NCI-H2227 (cell line): ENCODE measurements at regions not wholly inside any gene's neighbourhood (a gene's known extent, or its start where the extent isn't known, plus 50 kb on each side); places are given as distances from the start of the nearest gene placed in this dataset.

ENCODE experiments used
- DNase-seq: peaks from one replicate; lab custom pipeline; 2025; ENCODE audit not compliant: unreplicated experiment; lab: John Stamatoyannopoulos, UW

DNA sequence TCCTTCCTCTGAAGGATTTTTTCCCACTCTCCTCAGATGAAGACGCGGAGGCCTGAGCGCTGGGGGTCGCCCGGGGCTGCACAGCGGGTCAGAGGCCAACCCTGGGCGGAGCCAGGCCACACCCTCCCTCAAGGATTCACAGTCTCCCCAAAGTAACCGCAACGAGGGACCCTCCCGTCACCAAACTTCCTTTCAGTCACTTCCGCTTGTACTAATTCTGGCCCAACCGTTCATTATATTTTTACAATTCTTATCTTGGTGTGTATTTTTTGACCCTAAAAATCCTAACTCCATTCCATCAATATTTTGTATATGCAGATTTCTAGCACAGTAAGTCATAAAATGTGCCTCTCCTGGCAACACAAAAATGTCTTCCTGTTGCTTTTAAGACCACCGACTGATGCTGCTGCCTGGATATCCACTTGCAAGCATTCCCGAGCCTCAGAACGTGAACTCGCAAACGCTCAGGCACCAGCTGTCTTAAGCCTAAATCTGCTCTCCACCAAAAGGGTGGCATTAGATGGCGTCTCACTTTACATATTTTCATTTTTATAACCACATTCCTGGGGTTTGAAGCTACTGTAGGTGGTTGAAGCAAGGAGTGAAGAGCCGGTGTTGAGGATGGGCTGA, 128.0 kb downstream of the DLL1 start:
- DNase-seq, result no peak

GRCh38 chr6:170162011-170162774, 128.7 kb downstream of the DLL1 start:
- DNase-seq, result no peak

DNA sequence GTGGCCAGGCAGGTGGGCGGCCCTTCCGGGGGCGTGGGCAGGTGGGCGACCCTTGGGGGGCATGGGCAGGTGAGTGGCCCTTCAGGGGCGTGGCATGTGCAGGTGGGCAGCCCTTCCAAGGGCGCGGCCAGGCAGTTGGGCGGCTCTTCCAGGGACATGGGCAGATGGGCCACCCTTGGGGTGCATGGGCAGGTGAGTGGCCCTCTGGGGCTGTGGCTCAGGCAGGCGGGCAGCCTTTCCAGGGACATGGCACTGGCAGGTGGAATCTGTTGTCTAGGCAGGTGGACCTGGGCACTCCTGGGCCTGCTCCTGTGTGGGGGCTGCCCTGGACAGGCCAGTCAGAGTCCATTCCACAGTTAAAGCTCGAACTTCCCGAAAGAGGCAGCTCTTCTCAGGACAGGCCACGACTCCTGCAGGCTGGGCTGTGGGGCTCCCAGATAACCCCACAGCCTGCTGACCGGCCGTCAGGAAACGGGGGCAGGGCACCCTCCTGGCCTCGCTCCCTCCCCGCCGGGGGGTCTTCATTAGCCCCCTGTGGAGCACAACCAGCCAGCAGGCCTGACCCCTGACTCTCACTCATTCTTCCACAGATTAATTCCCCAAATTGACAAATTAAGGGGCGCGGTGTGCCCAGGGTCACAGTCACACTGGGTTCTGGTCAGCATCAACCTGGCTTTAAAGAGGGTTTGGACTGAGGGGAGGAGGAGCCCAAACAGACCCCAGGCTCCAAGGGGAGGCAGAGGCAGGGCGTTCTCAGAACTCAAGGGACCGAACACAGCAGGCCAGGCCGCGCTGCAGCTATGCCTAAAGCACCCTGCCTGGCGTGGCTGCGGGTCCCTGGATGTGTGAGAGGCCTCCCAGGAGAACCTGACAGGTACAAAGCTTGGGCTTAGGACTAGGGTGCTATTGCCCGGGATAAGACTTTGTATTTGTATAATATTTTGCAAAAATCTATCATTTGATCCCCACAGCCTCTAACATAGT, 130.0 kb downstream of the DLL1 start:
- DNase-seq, result no peak

DNA sequence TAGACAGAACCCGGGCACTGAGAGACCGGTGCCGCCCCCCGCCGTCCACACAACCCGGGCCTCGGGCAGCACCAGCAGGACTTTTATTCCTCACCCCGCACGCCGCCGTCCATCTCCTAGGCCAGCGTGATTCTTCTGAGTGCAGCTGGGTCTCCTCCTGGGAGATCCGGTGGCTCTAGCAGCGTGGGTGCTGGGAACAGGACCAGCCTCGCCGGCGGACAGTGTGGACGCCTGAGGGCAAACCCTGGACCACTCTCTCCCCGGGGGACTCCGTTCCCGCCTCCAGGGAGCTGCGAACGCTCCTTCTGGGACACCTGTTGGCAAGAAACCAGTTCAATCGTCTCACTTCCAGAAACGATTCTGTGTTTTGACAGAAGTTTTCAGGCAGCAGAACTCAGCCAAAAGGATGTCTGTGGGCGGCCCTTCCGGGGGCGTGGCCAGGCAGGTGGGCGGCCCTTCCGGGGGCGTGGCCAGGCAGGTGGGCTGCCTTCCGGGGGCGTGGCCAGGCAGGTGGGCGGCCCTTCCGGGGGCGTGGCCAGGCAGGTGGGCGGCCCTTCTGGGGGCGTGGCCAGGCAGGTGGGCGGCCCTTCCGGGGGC, 130.7 kb downstream of the DLL1 start:
- no peak for DNase-seq

GRCh38 chr6:170159022-170159965, 131.6 kb downstream of the DLL1 start:
- DNase-seq, result no peak

GRCh38 chr6:170158296-170159021, 132.4 kb downstream of the DLL1 start:
- no peak for DNase-seq

DNA sequence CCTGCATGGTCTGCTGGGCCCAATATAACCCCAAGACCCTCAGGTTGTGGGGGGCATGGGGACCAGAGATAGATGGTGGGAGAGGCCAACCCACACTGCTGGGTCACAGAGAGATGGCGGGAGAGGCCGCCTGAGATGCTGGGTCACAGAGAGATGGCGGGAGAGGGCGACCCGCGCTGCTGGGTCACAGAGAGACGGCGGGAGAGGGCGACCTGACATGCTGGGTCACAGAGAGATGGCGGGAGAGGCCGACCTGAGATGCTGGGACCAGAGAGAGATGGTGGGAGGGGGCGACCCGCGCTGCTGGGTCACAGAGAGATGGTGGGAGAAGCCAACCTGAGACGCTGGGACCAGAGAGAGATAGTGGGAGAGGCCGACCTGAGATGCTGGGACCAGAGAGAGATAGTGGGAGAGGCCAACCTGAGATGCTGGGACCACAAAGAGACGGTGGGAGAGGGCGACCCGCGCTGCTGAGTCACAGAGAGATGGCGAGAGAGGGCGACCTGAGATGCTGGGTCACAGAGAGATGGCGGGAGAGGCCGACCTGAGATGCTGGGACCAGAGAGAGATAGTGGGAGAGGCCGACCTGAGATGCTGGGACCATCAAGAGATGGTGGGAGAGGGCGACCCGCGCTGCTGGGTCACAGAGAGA, 133.2 kb downstream of the DLL1 start:
- no peak for DNase-seq

GRCh38 chr6:170156448-170157375, 134.2 kb downstream of the DLL1 start:
- no peak for DNase-seq

DNA sequence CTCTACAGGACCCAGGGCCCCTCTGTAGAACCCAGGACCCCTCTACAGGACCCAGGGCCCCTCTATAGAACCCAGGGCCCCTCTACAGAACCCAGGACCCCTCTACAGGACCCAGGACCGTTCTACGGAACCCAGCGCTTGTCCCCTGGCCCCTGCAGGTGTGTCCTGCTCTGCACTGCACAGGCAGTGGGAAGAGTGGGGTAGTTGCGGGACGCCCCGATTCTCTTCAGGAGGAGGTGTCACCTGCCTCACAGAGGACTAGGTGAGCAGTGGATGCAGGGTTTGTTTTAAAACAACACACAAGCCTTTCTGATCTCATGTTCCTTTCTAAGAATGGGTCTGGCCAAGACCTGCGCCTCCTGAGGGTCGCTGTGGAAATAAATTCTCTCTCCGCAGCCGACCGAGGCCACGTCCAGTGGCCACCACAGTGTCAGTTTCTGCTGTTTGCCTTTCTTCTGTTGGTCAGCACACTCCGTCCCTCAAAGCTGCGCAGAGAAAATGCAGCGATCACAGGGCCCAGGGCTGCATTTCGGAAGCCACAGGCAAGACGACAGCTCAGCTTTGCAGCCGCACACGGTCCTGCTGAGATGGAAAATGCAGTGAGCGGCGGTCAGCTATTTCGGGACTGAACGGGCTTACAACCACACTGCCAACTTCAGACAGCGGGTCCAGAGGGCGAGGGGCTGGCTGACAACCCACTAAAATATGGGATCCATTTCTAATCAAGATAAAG, 135.2 kb downstream of the DLL1 start:
- no peak for DNase-seq

- no peak for DNase-seq
These were observed 137.2 kb downstream of the DLL1 start for GRCh38 chr6:170153436-170154319.

GRCh38 chr6:170152989-170153388, 137.9 kb downstream of the DLL1 start:
- peak; percentile 40 for DNase-seq

- no peak for DNase-seq
These were observed 138.6 kb downstream of the DLL1 start for GRCh38 chr6:170152124-170152926.

GRCh38 chr6:170151804-170152123, 139.1 kb downstream of the DLL1 start:
- DNase-seq, result no peak

DNA sequence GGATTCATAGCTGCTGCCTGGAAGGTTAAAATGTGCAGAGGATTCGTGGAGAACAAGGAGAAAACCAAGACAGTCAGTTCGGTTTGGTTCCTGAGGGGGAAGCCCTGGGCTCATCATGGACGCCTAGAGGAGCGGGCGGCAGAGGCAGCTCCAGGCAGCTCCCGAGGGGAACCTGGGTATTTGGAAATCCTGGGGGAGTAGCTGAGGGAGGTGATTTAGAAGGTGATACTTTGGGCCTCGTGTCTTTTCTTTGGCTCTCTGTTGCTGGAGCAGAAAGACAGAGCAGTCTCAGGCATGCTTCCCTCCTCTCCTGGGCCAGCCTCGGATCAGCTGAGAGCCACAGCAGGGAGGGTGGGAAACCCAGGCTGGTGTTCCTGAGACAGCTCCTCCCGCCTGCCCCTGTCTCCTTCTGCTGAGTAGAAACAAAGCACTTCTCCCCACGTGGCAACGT, 139.5 kb downstream of the DLL1 start:
- DNase-seq, result no peak

DNA sequence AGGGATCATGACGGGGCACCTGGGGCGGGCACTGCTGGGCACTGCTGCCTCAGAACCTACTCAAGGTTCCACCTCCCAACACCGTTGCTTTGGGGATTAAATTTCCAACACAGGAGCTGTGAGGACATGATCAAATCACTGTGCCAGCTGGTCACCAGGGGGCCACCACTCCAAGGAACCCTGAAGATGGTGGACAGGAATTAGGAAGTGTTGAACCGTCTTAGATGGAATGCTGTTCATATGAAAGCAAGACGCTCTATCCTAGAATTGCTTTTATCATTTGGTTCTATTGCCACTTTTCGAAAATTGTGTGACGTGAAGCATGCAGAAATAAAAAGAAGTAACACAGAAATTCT, 140.3 kb downstream of the DLL1 start:
- DNase-seq, result no peak
